HepG2 (cell line): ENCODE measurements at regions not wholly inside any gene's neighbourhood (a gene's known extent, or its start where the extent isn't known, plus 50 kb on each side); places are given as distances from the start of the nearest gene placed in this dataset.

ENCODE experiments used
- ADNP ChIP-seq: sonication (generic); formaldehyde crosslinking; IDR thresholded peaks from 2 replicates; pipeline ENCODE4 v1.4.0; 2020; ENCODE audit warnings: missing genetic modification reagents
- ATF7 ChIP-seq, 2 experiments: fragments of 450-650 bp in 1 of 2; sonication (generic) in 1 of 2; formaldehyde crosslinking in 1 of 2; IDR thresholded peaks; 2 replicates each; pipeline versions ENCODE4 v1.4.0 to v1.6.1; 2016 to 2020; ENCODE audit warnings: antibody characterized with exemption in 1 of 2, mild to moderate bottlenecking in 1 of 2, missing genetic modification reagents in 1 of 2
- ATM ChIP-seq: fragments of 450-650 bp; IDR thresholded peaks from 2 replicates; pipeline ENCODE4 v1.7.1; 2017; ENCODE audit warnings: mild to moderate bottlenecking, borderline replicate concordance
- ELF4 ChIP-seq: sonication (generic); formaldehyde crosslinking; IDR thresholded peaks from 2 replicates; pipeline ENCODE4 v1.5.0; 2020; ENCODE audit warnings: missing genetic modification reagents, mild to moderate bottlenecking, moderate library complexity, borderline replicate concordance
- HNRNPH1 ChIP-seq: fragments of 200-400 bp; formaldehyde crosslinking; optimal IDR thresholded peaks from 2 replicates; pipeline ENCODE3; 2017; ENCODE audit warnings: mild to moderate bottlenecking, low read depth, low read length
- JUN ChIP-seq: sonication (generic); formaldehyde crosslinking; IDR thresholded peaks from 2 replicates; pipeline ENCODE4 v1.4.0; 2020; ENCODE audit warnings: mild to moderate bottlenecking, missing genetic modification reagents
- SIN3A ChIP-seq: IDR thresholded peaks from 2 replicates; pipeline ENCODE4 v1.6.1; 2011; ENCODE audit warnings: low read depth, mild to moderate bottlenecking, control low read depth, low read length, borderline replicate concordance
- XRCC5 ChIP-seq: fragments of 200-400 bp; formaldehyde crosslinking; optimal IDR thresholded peaks from 2 replicates; pipeline ENCODE3; 2017; ENCODE audit warnings: mild to moderate bottlenecking, low read length
- ZNF546 ChIP-seq: sonication (generic); formaldehyde crosslinking; conservative IDR thresholded peaks from 2 replicates; pipeline ENCODE4 v1.8.1; 2023; ENCODE audit warnings: mild to moderate bottlenecking, missing genetic modification reagents
- ZNF570 ChIP-seq: sonication (generic); formaldehyde crosslinking; IDR thresholded peaks from 2 replicates; pipeline ENCODE4 v1.4.0; 2020; ENCODE audit warnings: mild to moderate bottlenecking, missing genetic modification reagents, borderline replicate concordance
- TF ChIP-seq, protein P1 (sequence below): IDR thresholded peaks from 2 replicates; pipeline ENCODE4 v1.6.1; 2016; ENCODE audit warnings: low read depth, missing genetic modification reagents, missing compliant biosample characterization
- TF ChIP-seq, protein P2 (sequence below): sonication (generic); formaldehyde crosslinking; conservative IDR thresholded peaks from 2 replicates; pipeline ENCODE4 v1.8.1; 2023; ENCODE audit warnings: missing genetic modification reagents

DNA sequence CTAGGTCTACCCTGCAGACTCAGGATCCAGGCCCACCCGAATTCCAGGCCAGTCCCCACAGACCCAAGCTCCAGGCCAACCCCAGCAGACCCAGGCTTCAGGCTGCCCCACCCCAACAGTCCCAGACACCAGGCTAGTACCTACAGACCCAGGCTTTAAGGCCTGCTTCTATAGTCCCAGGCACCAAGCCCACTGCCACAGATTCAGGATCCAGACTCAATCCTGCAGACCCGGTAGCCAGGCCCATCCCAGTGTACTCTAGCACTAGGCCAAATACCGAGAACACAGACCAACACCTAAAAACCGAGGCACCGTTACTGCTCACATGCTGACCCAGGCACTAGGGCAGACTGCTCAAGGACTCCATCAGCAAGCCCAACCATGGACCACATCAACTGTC, 862.3 kb downstream of the UQCRFS1 start (continued):
- TF ChIP-seq, protein P1, sequence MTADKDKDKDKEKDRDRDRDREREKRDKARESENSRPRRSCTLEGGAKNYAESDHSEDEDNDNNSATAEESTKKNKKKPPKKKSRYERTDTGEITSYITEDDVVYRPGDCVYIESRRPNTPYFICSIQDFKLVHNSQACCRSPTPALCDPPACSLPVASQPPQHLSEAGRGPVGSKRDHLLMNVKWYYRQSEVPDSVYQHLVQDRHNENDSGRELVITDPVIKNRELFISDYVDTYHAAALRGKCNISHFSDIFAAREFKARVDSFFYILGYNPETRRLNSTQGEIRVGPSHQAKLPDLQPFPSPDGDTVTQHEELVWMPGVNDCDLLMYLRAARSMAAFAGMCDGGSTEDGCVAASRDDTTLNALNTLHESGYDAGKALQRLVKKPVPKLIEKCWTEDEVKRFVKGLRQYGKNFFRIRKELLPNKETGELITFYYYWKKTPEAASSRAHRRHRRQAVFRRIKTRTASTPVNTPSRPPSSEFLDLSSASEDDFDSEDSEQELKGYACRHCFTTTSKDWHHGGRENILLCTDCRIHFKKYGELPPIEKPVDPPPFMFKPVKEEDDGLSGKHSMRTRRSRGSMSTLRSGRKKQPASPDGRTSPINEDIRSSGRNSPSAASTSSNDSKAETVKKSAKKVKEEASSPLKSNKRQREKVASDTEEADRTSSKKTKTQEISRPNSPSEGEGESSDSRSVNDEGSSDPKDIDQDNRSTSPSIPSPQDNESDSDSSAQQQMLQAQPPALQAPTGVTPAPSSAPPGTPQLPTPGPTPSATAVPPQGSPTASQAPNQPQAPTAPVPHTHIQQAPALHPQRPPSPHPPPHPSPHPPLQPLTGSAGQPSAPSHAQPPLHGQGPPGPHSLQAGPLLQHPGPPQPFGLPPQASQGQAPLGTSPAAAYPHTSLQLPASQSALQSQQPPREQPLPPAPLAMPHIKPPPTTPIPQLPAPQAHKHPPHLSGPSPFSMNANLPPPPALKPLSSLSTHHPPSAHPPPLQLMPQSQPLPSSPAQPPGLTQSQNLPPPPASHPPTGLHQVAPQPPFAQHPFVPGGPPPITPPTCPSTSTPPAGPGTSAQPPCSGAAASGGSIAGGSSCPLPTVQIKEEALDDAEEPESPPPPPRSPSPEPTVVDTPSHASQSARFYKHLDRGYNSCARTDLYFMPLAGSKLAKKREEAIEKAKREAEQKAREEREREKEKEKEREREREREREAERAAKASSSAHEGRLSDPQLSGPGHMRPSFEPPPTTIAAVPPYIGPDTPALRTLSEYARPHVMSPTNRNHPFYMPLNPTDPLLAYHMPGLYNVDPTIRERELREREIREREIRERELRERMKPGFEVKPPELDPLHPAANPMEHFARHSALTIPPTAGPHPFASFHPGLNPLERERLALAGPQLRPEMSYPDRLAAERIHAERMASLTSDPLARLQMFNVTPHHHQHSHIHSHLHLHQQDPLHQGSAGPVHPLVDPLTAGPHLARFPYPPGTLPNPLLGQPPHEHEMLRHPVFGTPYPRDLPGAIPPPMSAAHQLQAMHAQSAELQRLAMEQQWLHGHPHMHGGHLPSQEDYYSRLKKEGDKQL: no peak
- TF ChIP-seq ZNF546 (CRISPR knock-in tag): no peak
- TF ChIP-seq JUN (CRISPR knock-in tag): no peak
- TF ChIP-seq, protein P2, sequence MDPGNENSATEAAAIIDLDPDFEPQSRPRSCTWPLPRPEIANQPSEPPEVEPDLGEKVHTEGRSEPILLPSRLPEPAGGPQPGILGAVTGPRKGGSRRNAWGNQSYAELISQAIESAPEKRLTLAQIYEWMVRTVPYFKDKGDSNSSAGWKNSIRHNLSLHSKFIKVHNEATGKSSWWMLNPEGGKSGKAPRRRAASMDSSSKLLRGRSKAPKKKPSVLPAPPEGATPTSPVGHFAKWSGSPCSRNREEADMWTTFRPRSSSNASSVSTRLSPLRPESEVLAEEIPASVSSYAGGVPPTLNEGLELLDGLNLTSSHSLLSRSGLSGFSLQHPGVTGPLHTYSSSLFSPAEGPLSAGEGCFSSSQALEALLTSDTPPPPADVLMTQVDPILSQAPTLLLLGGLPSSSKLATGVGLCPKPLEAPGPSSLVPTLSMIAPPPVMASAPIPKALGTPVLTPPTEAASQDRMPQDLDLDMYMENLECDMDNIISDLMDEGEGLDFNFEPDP: no peak
- TF ChIP-seq ELF4: no peak
- TF ChIP-seq ATM: no peak
- no peak for TF ChIP-seq ADNP
- TF ChIP-seq ZNF570 (CRISPR knock-in tag): no peak
- no peak for TF ChIP-seq ATF7 (IDR thresholded peaks at IDR 0.05)
- no peak for TF ChIP-seq ATF7 (CRISPR knock-in tag; IDR thresholded peaks at IDR 0.05)
- no peak for TF ChIP-seq HNRNPH1
- no peak for TF ChIP-seq SIN3A
- TF ChIP-seq XRCC5: no peak
